HG02938 (cell line): ENCODE measurements at regions not wholly inside any gene's neighbourhood (a gene's known extent, or its start where the extent isn't known, plus 50 kb on each side); places are given as distances from the start of the nearest gene placed in this dataset.

Experiments
- ATAC-seq: cut with Tn5 transposase; IDR thresholded peaks from one replicate; pipeline ENCODE4 v1.9.1; 2021; ENCODE audit warnings: mild to moderate bottlenecking, moderate library complexity; ENCODE audit not compliant: unreplicated experiment

DNA sequence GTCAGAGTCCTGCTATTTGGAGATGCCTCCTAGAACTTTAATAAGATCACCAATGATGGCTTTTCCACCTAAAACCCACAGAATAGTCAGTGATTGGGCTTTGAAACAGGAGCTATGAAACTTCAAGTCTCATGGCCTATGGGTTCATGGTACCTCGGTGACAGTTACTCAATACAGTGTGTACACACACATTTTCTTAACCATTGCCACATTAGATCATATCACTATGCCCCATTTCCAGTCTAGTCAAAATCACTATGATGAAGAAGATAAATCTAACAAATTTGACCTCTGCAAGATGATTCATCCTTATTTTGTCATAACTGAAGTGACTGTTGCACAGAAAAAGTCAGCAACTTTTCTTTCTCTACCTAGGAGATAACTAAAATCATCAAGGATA is 86.8 kb upstream of the OR13F1 start:
- ATAC-seq = no peak

DNA sequence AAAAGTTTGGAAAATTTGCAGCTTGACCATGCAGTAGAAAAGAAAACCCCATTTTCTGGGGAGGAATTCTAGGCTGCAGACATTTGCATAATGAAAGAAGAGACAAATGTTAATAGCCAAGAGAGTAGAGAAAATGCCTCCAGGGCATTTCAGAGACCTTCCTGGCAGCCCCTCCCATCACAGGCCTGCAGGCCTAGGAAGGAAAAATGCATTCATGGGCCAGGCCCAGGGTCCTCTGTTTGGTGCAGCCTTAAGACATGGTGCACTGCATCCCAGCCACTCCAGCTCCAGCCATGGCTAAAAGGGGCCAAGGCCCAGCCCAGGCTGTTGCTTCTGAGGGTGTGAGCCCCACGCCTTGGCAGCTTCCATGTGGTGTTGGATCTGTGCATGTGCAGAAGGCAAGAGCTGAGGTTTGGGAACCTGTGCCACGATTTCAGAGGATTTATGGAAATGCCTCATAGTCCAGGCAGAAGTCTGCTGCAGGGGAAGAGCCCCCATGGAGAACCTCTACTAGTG is 75.0 kb upstream of the OR13F1 start:
- no peak for ATAC-seq

GRCh38 chr9:104435059-104435458 is 69.0 kb upstream of the OR13F1 start:
- ATAC-seq = no peak

DNA sequence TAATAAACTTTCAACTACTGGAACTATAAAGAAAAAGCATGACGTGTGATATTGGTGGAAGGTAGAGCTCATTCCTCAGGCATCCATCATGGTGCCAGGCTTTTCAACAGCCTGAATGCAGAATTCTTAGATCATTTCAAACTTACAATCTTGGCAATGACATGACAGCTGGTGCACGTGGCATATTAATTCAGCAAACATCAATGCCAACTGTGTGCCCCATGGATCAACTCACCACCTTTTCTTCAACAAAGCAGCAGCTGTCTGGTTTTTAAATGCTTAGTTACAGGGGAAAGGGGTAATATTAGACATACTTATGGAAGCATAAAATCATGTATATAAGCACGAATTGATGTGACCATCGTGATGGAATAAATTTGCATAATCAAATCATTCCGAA is 56.0 kb upstream of the OR13F1 start:
- no peak for ATAC-seq
